Thyroid gland (tissue), 4 donors: ENCODE measurements at regions not wholly inside any gene's neighbourhood (a gene's known extent, or its start where the extent isn't known, plus 50 kb on each side); places are given as distances from the start of the nearest gene placed in this dataset.

Experiments used
- CTCF ChIP-seq, 6 experiments: fragments of 200-600 bp in 3 of 6; fragments of 450-650 bp in 3 of 6; sonication (generic) in 3 of 6; IDR thresholded peaks; one replicate each; pipeline ENCODE4 v1.5.1; 2016 to 2019; ENCODE audit warnings: antibody characterized with exemption in 6 of 6, mild to moderate bottlenecking in 2 of 6, inconsistent platforms in 1 of 6, moderate library complexity in 1 of 6
- POLR2A ChIP-seq, 2 donors: fragments of 450-650 bp; IDR thresholded peaks; one replicate each; pipeline ENCODE4 v1.6.1; 2017; ENCODE audit warnings: antibody characterized with exemption in 2 of 2, mild to moderate bottlenecking in 2 of 2, moderate library complexity in 1 of 2

- TF ChIP-seq CTCF (IDR thresholded peaks at IDR 0.05) = no peak
- no peak for TF ChIP-seq POLR2A (IDR thresholded peaks at IDR 0.05)
These were observed 273.8 kb downstream of the GASK1B start for GRCh38 chr4:157898836-157899605.
